Thoracic aorta (tissue), 2 donors: ENCODE measurements at regions not wholly inside any gene's neighbourhood (a gene's known extent, or its start where the extent isn't known, plus 50 kb on each side); places are given as distances from the start of the nearest gene placed in this dataset.
A peak's percentile ranks its signal among the peaks of the same experiment; 100 is the strongest.

Experiments used
- ATAC-seq: fragments of 150-250 bp; one replicate; pipeline ENCODE4 v1.8.0; 2017; ENCODE audit warnings: low read depth; ENCODE audit not compliant: insufficient number of reproducible peaks, low FRiP score
- DNase-seq: peaks from one replicate; pipeline ENCODE4 v3.0.0-alpha.2; 2020; ENCODE audit warnings: low spot score
- H3K27ac ChIP-seq, 2 donors: fragments of 200-600 bp; sonication (generic); 1 replicate in 1 of 2; 2 replicates in 1 of 2; pipeline ENCODE4 v1.5.1; 2016; ENCODE audit warnings: mild to moderate bottlenecking in 2 of 2, moderate library complexity in 2 of 2
- H3K27me3 ChIP-seq: fragments of 200-600 bp; sonication (generic); replicated peaks from 2 replicates; pipeline ENCODE4 v1.6.0; 2016; ENCODE audit warnings: mild to moderate bottlenecking; ENCODE audit not compliant: insufficient read depth
- H3K36me3 ChIP-seq: fragments of 200-600 bp; sonication (generic); one replicate; pipeline ENCODE4 v1.5.1; 2016
- H3K4me1 ChIP-seq, 2 donors: fragments of 200-600 bp; sonication (generic); 1 replicate in 1 of 2; 2 replicates in 1 of 2; pipeline versions ENCODE4 v1.5.1 to v1.6.0; 2016; ENCODE audit warnings: low read depth in 2 of 2, mild to moderate bottlenecking in 1 of 2; ENCODE audit not compliant: control insufficient read depth in 1 of 2
- H3K4me3 ChIP-seq: fragments of 200-600 bp; sonication (generic); 2 replicates; pipeline ENCODE4 v1.5.1; 2016; ENCODE audit warnings: mild to moderate bottlenecking
- H3K9me3 ChIP-seq: fragments of 200-600 bp; sonication (generic); 2 replicates; pipeline ENCODE4 v1.5.1; 2016
- CTCF ChIP-seq: fragments of 200-600 bp; sonication (generic); IDR thresholded peaks from one replicate; pipeline ENCODE4 v1.5.1; 2019; ENCODE audit warnings: antibody characterized with exemption

GRCh38 chr14:54312166-54312801 is 84.5 kb upstream of the CDKN3 start:
- no peaks in the 10 kb centered on the region for H3K27me3 ChIP-seq
- no peak for DNase-seq
- H3K9me3 ChIP-seq, result no peaks in the 10 kb centered on the region
- no peaks in the 10 kb centered on the region for H3K36me3 ChIP-seq
- H3K4me3 ChIP-seq, result no peak overlapping the region
- no peaks in the 10 kb centered on the region for H3K4me1 ChIP-seq
- H3K27ac ChIP-seq, result no peak overlapping the region
- ATAC-seq, result peak; percentile 50
- no peak for TF ChIP-seq CTCF

GRCh38 chr14:54314365-54315104 is 82.3 kb upstream of the CDKN3 start:
- no peaks in the 10 kb centered on the region for H3K27me3 ChIP-seq
- no peak overlapping the region for H3K27ac ChIP-seq
- H3K36me3 ChIP-seq, result no peaks in the 10 kb centered on the region
- H3K4me3 ChIP-seq, result no peak overlapping the region
- TF ChIP-seq CTCF, result no peak
- DNase-seq, result no peak
- no peaks in the 10 kb centered on the region for H3K4me1 ChIP-seq
- no peak for ATAC-seq
- no peaks in the 10 kb centered on the region for H3K9me3 ChIP-seq

GRCh38 chr14:54316652-54317051 is 80.2 kb upstream of the CDKN3 start:
- Histone ChIP-seq H3K36me3 (no peaks in the 10 kb centered on the region), H3K4me1 (no peaks in the 10 kb centered on the region), H3K4me3 (no peak overlapping the region), H3K9me3 (no peaks in the 10 kb centered on the region), H3K27ac (no peak overlapping the region), H3K27me3 (no peaks in the 10 kb centered on the region)
- TF ChIP-seq CTCF, result no peak
- DNase-seq (no peak), ATAC-seq (no peak)

- ATAC-seq (no peak), DNase-seq (no peak)
- no peaks in the 10 kb centered on the region for H3K9me3 ChIP-seq
- H3K4me3 ChIP-seq, result no peak overlapping the region
- no peaks in the 10 kb centered on the region for H3K36me3 ChIP-seq
- no peaks in the 10 kb centered on the region for H3K4me1 ChIP-seq
- no peak overlapping the region for H3K27ac ChIP-seq
- TF ChIP-seq CTCF, result no peak
- no peaks in the 10 kb centered on the region for H3K27me3 ChIP-seq
Measured at GRCh38 chr14:54317391-54317790, 79.4 kb upstream of the CDKN3 start.

- no peak overlapping the region for H3K4me3 ChIP-seq
- no peaks in the 10 kb centered on the region for H3K27me3 ChIP-seq
- H3K36me3 ChIP-seq, result no peaks in the 10 kb centered on the region
- no peaks in the 10 kb centered on the region for H3K4me1 ChIP-seq
- ATAC-seq (no peak), DNase-seq (no peak)
- no peaks in the 10 kb centered on the region for H3K9me3 ChIP-seq
- no peak overlapping the region for H3K27ac ChIP-seq
- TF ChIP-seq CTCF, result no peak
Measured at GRCh38 chr14:54322246-54322645, 74.6 kb upstream of the CDKN3 start.
